Esophagus squamous epithelium (tissue), 5 donors: ENCODE measurements at regions not wholly inside any gene's neighbourhood (a gene's known extent, or its start where the extent isn't known, plus 50 kb on each side); places are given as distances from the start of the nearest gene placed in this dataset.

Experiments
- DNase-seq: peaks from one replicate; lab custom pipeline; 2025; lab: John Stamatoyannopoulos, UW
- H3K27ac ChIP-seq, 4 donors: fragments of 200-600 bp; sonication (generic); one replicate each; pipeline ENCODE4 v1.5.1; 2016 to 2019; ENCODE audit warnings: mild to moderate bottlenecking in 1 of 4
- H3K27me3 ChIP-seq, 4 donors: fragments of 200-600 bp; sonication (generic); 1 replicate in 3 of 4; 2 replicates in 1 of 4; pipeline versions ENCODE4 v1.5.1 to v1.6.0; 2017 to 2021; ENCODE audit warnings: antibody characterized with exemption in 1 of 4
- H3K36me3 ChIP-seq, 3 donors: fragments of 200-600 bp; sonication (generic); one replicate each; pipeline ENCODE4 v1.5.1; 2016 to 2019
- H3K4me1 ChIP-seq, 3 donors: fragments of 200-600 bp; sonication (generic); one replicate each; pipeline ENCODE4 v1.5.1; 2017 to 2019
- H3K4me3 ChIP-seq, 4 donors: fragments of 200-600 bp; sonication (generic); 1 replicate in 3 of 4; 2 replicates in 1 of 4; pipeline ENCODE4 v1.5.1; 2016 to 2019; ENCODE audit warnings: mild to moderate bottlenecking in 2 of 4, moderate library complexity in 1 of 4
- H3K9me3 ChIP-seq, 3 donors: fragments of 200-600 bp; sonication (generic); one replicate each; pipeline ENCODE4 v1.5.1; 2016 to 2019
- CTCF ChIP-seq, 6 experiments: fragments of 450-650 bp in 4 of 6; fragments of 200-600 bp in 2 of 6; sonication (generic) in 2 of 6; IDR thresholded peaks; one replicate each; pipeline ENCODE4 v1.5.1; 2016 to 2019; ENCODE audit warnings: antibody characterized with exemption in 6 of 6, mild to moderate bottlenecking in 4 of 6, moderate library complexity in 4 of 6
- POLR2A ChIP-seq, 4 donors: fragments of 450-650 bp; IDR thresholded peaks; one replicate each; pipeline ENCODE4 v1.6.1; 2017; ENCODE audit warnings: antibody characterized with exemption in 4 of 4, mild to moderate bottlenecking in 4 of 4, moderate library complexity in 3 of 4
- WGBS, 2 donors: methylation state at CpG; one replicate each; pipeline ENCODE4 v1.1.5; 2018; 5-methylcytosine and 5-hydroxymethylcytosine counted together
- intact Hi-C: fragments of 100-400 bp; cut with DNase I; formaldehyde crosslinking; loops from one replicate; pipeline ENCODE4 v1.15.0; 2022
- donor health status: DM: yes; HTN: yes; CAD: no.

- intact Hi-C loops: no loop called here
- WGBS, 2 donors: 61 to 63% methylated on average over 3 of the region's 3 CpGs
- TF ChIP-seq CTCF (IDR thresholded peaks at IDR 0.05) (no peak), POLR2A (IDR thresholded peaks at IDR 0.05) (no peak)
Observed at GRCh38 chr2:104923665-104924064, 69.8 kb downstream of the POU3F3 start.

GRCh38 chr2:104929663-104930062, 75.7 kb downstream of the POU3F3 start:
- Histone ChIP-seq H3K4me1 (no peaks in the 10 kb centered on the region), H3K27ac (no peak overlapping the region), H3K9me3 (no peaks in the 10 kb centered on the region), H3K27me3 (no peaks in the 10 kb centered on the region), H3K4me3 (no peak overlapping the region), H3K36me3 (no peaks in the 10 kb centered on the region)
- no peak for DNase-seq
- WGBS, 2 donors: 62 to 66% methylated on average over 3 to 4 of the region's 4 CpGs
- intact Hi-C loops: no loop called here
- TF ChIP-seq CTCF (IDR thresholded peaks at IDR 0.05) (no peak), POLR2A (IDR thresholded peaks at IDR 0.05) (no peak)

More at GRCh38 chr2:104923665-104924064, 69.8 kb downstream of the POU3F3 start:
- no peak overlapping the region for H3K27ac ChIP-seq
- H3K36me3 ChIP-seq: no peaks in the 10 kb centered on the region
- DNase-seq: no peak
- no peaks in the 10 kb centered on the region for H3K9me3 ChIP-seq
- H3K27me3 ChIP-seq: no peaks in the 10 kb centered on the region
- no peak overlapping the region for H3K4me3 ChIP-seq
- no peaks in the 10 kb centered on the region for H3K4me1 ChIP-seq

- Histone ChIP-seq H3K36me3 (no peaks in the 10 kb centered on the region), H3K27ac (no peak overlapping the region), H3K4me3 (no peak overlapping the region), H3K27me3 (no peaks in the 10 kb centered on the region), H3K9me3 (no peaks in the 10 kb centered on the region), H3K4me1 (no peaks in the 10 kb centered on the region)
- TF ChIP-seq CTCF (IDR thresholded peaks at IDR 0.05): no peak
- no peak for TF ChIP-seq POLR2A (IDR thresholded peaks at IDR 0.05)
- intact Hi-C loops: no loop called here
- 32 to 53% methylated on average over 3 of the region's 3 CpGs for WGBS, 2 donors
- no peak for DNase-seq
Observed at GRCh38 chr2:104930732-104931131, 76.8 kb downstream of the POU3F3 start.

GRCh38 chr2:104932243-104932642, 78.3 kb downstream of the POU3F3 start:
- H3K4me1 ChIP-seq: no peaks in the 10 kb centered on the region
- TF ChIP-seq CTCF (IDR thresholded peaks at IDR 0.05) (no peak), POLR2A (IDR thresholded peaks at IDR 0.05) (no peak)
- no peak overlapping the region for H3K27ac ChIP-seq
- intact Hi-C loops: no loop called here
- WGBS, 2 donors: 61 to 64% methylated on average over 4 of the region's 4 CpGs
- no peaks in the 10 kb centered on the region for H3K27me3 ChIP-seq
- no peaks in the 10 kb centered on the region for H3K9me3 ChIP-seq
- no peak for DNase-seq
- no peaks in the 10 kb centered on the region for H3K36me3 ChIP-seq
- H3K4me3 ChIP-seq: no peak overlapping the region

GRCh38 chr2:104933151-104933917, 79.4 kb downstream of the POU3F3 start:
- Histone ChIP-seq H3K36me3 (no peaks in the 10 kb centered on the region), H3K9me3 (no peaks in the 10 kb centered on the region), H3K4me1 (no peaks in the 10 kb centered on the region), H3K4me3 (no peak overlapping the region), H3K27ac (no peak overlapping the region), H3K27me3 (no peaks in the 10 kb centered on the region)
- WGBS, 2 donors: 70 to 74% methylated on average over 8 to 9 of the region's 9 CpGs
- DNase-seq: no peak
- TF ChIP-seq POLR2A (IDR thresholded peaks at IDR 0.05): no peak
- TF ChIP-seq CTCF (IDR thresholded peaks at IDR 0.05): no peak
- intact Hi-C loops: no loop called here
